Right lobe of liver (tissue), 6 donors: ENCODE measurements at regions not wholly inside any gene's neighbourhood (a gene's known extent, or its start where the extent isn't known, plus 50 kb on each side); places are given as distances from the start of the nearest gene placed in this dataset.
A peak's percentile ranks its signal among the peaks of the same experiment; 100 is the strongest.

Experiments used
- ATAC-seq, 4 donors: fragments of 200-7000 bp; cut with Tn5 transposase; one replicate each; pipeline ENCODE4 v1.9.1; 2020; ENCODE audit warnings: mild to moderate bottlenecking in 4 of 4, moderate library complexity in 4 of 4
- DNase-seq, 3 donors: peaks; one replicate each; pipeline ENCODE4 v3.0.0-alpha.2; 2020
- H3K27ac ChIP-seq, 3 donors: fragments of 200-600 bp; one replicate each; pipeline ENCODE4 v1.8.0; 2022
- H3K27me3 ChIP-seq, 2 donors: fragments of 200-600 bp; one replicate each; pipeline ENCODE4 v1.8.0; 2022
- H3K36me3 ChIP-seq, 4 donors: fragments of 200-600 bp; sonication (generic) in 1 of 4; one replicate each; pipeline versions ENCODE4 v1.5.1 to v1.8.0; 2017 to 2022; ENCODE audit warnings: control low read depth in 1 of 4
- H3K4me1 ChIP-seq, 4 donors: fragments of 200-600 bp; sonication (generic) in 1 of 4; one replicate each; pipeline versions ENCODE4 v1.5.1 to v1.8.0; 2017 to 2022; ENCODE audit warnings: control low read depth in 1 of 4
- H3K4me3 ChIP-seq, 3 donors: fragments of 200-600 bp; one replicate each; pipeline ENCODE4 v1.8.0; 2022
- H3K9me3 ChIP-seq, 4 donors: fragments of 200-600 bp; sonication (generic) in 1 of 4; one replicate each; pipeline versions ENCODE4 v1.5.1 to v1.8.0; 2017 to 2022; ENCODE audit warnings: control low read depth in 1 of 4
- POLR2A ChIP-seq: fragments of 450-650 bp; IDR thresholded peaks from one replicate; pipeline ENCODE4 v1.6.1; 2017; ENCODE audit warnings: antibody characterized with exemption, mild to moderate bottlenecking
- WGBS: methylation state at CpG from one replicate; pipeline ENCODE4 v1.1.6; 2018; ENCODE audit warnings: low coverage, low lambda C conversion rate; ENCODE audit not compliant: insufficient coverage; ENCODE audit errors: missing lambda C conversion rate; 5-methylcytosine and 5-hydroxymethylcytosine counted together
- intact Hi-C, 2 donors: fragments of 100-400 bp; cut with DNase I; formaldehyde crosslinking; loops; one replicate each; pipeline versions ENCODE4 v1.11.2 to v1.14.1; 2022
- TF ChIP-seq, protein P1 (sequence below), 4 donors: fragments of 200-600 bp in 3 of 4; fragments of 450-650 bp in 1 of 4; IDR thresholded peaks; one replicate each; pipeline versions ENCODE4 v1.5.1 to v1.8.0; 2016 to 2022; ENCODE audit warnings: antibody characterized with exemption in 4 of 4, mild to moderate bottlenecking in 2 of 4
- donor health status: DM: no; HTN: yes; CAD: no.
- donor health status: DM: no; HTN: no; CAD: no.
- donor health status: DM: no; HTN: no; CAD: no.
- donor health status: DM: no; HTN: yes; CAD: no.
- donor health status: DM: no; HTN: yes; CAD: no.

DNA sequence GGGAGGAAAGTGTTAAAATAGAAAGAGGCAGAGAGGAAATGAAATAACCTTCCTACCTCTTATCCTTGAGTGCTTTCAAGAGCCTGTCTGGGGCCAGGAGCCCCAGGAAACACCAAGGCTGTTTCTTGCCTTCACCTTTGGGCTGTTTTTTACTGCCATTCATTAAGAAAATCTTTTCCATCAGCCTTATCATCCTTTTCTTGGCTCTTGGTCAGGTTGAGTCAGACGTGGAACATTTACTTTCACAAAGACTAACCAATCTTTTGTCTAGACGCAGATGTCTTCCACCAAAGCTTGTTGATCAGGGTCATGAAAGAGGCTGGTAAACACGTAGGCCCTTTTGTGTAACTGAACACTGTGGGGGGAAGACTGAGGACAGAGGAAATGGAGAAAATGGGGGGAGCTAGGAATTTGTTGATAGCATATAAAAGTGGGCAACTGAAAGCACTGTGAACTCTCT, 151.0 kb upstream of the THBS1 start:
- H3K27me3 ChIP-seq: no peaks in the 10 kb centered on the region
- ATAC-seq (peak in 1 of 4 donors; percentile 48), DNase-seq (no peak)
- 51% methylated on average over 3 of the region's 3 CpGs for WGBS
- intact Hi-C loops: no loop called here
- no peaks in the 10 kb centered on the region for H3K36me3 ChIP-seq
- TF ChIP-seq POLR2A: no peak
- TF ChIP-seq, protein P1, sequence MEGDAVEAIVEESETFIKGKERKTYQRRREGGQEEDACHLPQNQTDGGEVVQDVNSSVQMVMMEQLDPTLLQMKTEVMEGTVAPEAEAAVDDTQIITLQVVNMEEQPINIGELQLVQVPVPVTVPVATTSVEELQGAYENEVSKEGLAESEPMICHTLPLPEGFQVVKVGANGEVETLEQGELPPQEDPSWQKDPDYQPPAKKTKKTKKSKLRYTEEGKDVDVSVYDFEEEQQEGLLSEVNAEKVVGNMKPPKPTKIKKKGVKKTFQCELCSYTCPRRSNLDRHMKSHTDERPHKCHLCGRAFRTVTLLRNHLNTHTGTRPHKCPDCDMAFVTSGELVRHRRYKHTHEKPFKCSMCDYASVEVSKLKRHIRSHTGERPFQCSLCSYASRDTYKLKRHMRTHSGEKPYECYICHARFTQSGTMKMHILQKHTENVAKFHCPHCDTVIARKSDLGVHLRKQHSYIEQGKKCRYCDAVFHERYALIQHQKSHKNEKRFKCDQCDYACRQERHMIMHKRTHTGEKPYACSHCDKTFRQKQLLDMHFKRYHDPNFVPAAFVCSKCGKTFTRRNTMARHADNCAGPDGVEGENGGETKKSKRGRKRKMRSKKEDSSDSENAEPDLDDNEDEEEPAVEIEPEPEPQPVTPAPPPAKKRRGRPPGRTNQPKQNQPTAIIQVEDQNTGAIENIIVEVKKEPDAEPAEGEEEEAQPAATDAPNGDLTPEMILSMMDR (IDR thresholded peaks at IDR 0.05): no peak
- H3K9me3 ChIP-seq: no peaks in the 10 kb centered on the region
- H3K27ac ChIP-seq: no peak overlapping the region
- no peak overlapping the region for H3K4me3 ChIP-seq
- H3K4me1 ChIP-seq: peaks cover 0 to 8% (median 0%) of the 10 kb centered on the region in 4 donors

DNA sequence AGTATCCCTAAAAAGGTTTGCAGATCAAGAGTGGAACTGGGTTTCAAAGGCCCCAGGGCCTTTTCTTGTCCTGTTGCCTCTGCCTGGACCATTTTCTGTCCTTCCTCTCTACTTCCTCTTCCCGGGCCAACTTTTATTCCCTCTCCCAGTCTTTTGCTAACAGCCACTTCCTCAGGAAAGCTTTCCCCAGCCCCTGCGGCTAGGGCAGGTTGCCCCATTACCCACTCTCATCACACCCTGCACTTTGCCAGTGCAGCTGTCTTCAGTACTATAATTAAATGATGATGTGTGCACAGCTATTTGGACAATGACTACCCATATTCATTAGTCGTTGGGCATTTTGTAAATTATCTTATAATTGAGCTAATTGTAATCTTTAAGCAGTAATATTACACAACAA, 150.5 kb upstream of the THBS1 start:
- Histone ChIP-seq H3K36me3 (no peaks in the 10 kb centered on the region), H3K9me3 (no peaks in the 10 kb centered on the region), H3K4me3 (no peak overlapping the region), H3K4me1 (peaks cover 0 to 12% (median 0%) of the 10 kb centered on the region in 4 donors), H3K27me3 (no peaks in the 10 kb centered on the region), H3K27ac (no peak overlapping the region)
- 57% methylated on average over 3 of the region's 3 CpGs for WGBS
- TF ChIP-seq POLR2A: no peak
- TF ChIP-seq, protein P1 (IDR thresholded peaks at IDR 0.05): no peak
- no peak for ATAC-seq
- no peak for DNase-seq
- intact Hi-C loops: no loop called here

DNA sequence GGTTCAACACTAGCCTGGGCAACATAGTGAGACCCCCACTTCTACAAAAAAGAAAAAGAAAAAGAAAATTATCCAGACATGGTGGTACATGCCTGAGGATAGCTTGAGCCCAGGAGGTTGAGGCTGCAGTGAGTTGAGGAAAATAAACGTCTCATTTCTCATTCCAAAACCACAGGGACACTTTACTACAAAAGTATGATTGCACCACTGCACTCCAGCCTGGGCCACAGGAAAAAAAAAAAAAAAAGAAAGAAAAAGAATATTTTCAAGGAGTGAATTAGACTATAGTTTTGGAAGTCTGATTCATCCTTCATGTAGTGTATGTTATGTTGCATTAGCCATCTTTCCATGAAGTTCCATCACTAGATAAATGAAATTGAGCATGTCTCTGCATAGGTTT, 149.5 kb upstream of the THBS1 start:
- Histone ChIP-seq H3K27ac (no peak overlapping the region), H3K4me3 (no peak overlapping the region), H3K9me3 (no peaks in the 10 kb centered on the region), H3K27me3 (no peaks in the 10 kb centered on the region), H3K4me1 (peaks cover 0 to 12% (median 0%) of the 10 kb centered on the region in 4 donors), H3K36me3 (no peaks in the 10 kb centered on the region)
- WGBS: 69% methylated on average over 1 of the region's 1 CpG
- ATAC-seq (no peak), DNase-seq (no peak)
- intact Hi-C loops: no loop called here
- TF ChIP-seq, protein P1 (IDR thresholded peaks at IDR 0.05): no peak
- TF ChIP-seq POLR2A: no peak

DNA sequence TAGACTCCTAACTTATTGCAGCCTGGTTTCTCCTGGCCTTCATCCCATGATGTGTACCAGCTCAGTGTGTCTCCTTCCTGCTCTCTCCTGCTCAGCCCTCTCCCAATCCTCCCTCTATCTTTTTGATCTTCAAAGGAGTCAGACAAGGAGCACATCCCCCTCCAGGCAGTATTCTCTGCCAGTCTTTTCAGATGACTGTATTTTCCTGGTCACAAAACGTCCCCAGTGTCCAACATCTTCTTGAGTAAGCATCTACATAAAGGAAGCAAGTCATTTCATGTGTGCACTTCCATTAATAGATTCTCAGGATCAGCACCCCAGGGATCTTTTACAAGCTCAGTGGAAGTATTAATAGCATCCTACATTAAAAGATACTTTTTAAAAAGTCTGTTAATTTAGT, 148.9 kb upstream of the THBS1 start:
- TF ChIP-seq POLR2A: no peak
- Histone ChIP-seq H3K27ac (no peak overlapping the region), H3K27me3 (no peaks in the 10 kb centered on the region), H3K36me3 (no peaks in the 10 kb centered on the region), H3K4me3 (no peak overlapping the region), H3K9me3 (no peaks in the 10 kb centered on the region), H3K4me1 (peaks cover 0 to 12% (median 0%) of the 10 kb centered on the region in 4 donors)
- DNase-seq (no peak), ATAC-seq (no peak)
- intact Hi-C loops: no loop called here
- 33% methylated on average over 1 of the region's 1 CpG for WGBS

DNA sequence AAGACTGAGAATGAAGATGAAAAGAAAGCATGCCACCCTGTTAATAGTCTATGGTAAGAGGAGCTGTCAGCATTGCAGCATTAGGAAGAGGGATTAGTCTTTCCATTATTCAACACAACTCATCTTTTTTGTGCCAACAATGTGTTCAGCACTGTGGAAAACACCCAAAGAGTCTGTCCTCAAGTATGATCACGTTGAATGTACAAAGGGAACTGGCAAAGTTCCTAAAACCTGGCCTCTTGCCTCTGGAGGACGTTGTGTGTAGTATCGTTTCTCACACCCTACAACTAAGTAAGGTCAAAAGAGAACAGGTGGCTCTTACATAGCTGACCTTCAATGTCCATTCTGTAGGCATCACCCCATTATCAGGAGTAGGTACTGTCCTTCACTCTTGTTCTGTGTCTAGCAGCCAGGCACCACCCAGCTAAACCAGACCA, 147.9 kb upstream of the THBS1 start:
- Histone ChIP-seq H3K4me1 (peaks cover 0 to 12% (median 0%) of the 10 kb centered on the region in 4 donors), H3K27ac (no peak overlapping the region), H3K9me3 (no peaks in the 10 kb centered on the region), H3K4me3 (no peak overlapping the region), H3K27me3 (no peaks in the 10 kb centered on the region), H3K36me3 (no peaks in the 10 kb centered on the region)
- WGBS: 50% methylated on average over 3 of the region's 3 CpGs
- ATAC-seq: no peak
- DNase-seq: no peak
- TF ChIP-seq, protein P1 (IDR thresholded peaks at IDR 0.05): no peak
- TF ChIP-seq POLR2A: no peak
- intact Hi-C loops: no loop called here
